Keratinocyte (primary cell): ENCODE measurements at regions not wholly inside any gene's neighbourhood (a gene's known extent, or its start where the extent isn't known, plus 50 kb on each side); places are given as distances from the start of the nearest gene placed in this dataset.

Source experiments
- CTCF ChIP-seq, 3 experiments: IDR thresholded peaks in 1 of 3; conservative IDR thresholded peaks in 1 of 3; optimal IDR thresholded peaks in 1 of 3; 2 replicates in 2 of 3; 3 replicates in 1 of 3; pipeline versions ENCODE3 to v1.5.1; 2011; ENCODE audit warnings: low read length in 3 of 3, mild to moderate bottlenecking in 3 of 3, moderate library complexity in 2 of 3, control low read depth in 1 of 3, inconsistent platforms in 1 of 3; ENCODE audit not compliant: insufficient read depth in 2 of 3; ENCODE audit errors: extremely low read depth in 1 of 3
- EZH2 ChIP-seq: IDR thresholded peaks from one replicate; pipeline ENCODE4 v1.6.1; 2012; ENCODE audit warnings: inconsistent platforms, mild to moderate bottlenecking, low read length, moderate library complexity

GRCh38 chr7:18287482-18287881, 208.1 kb upstream of the HDAC9 start:
- TF ChIP-seq CTCF (optimal IDR thresholded peaks at IDR 0.05 in 1 of 3, IDR thresholded peaks at IDR 0.05 in 1 of 3, conservative IDR thresholded peaks at IDR 0.05 in 1 of 3; ENCODE audit: extremely low read depth in 1 of 3, insufficient read depth in 2 of 3, low read length in 3 of 3) (no peak), EZH2 (no peak)
